Stomach (tissue), 4 donors: ENCODE measurements at regions not wholly inside any gene's neighbourhood (a gene's known extent, or its start where the extent isn't known, plus 50 kb on each side); places are given as distances from the start of the nearest gene placed in this dataset.

Experiments
- CTCF ChIP-seq, 7 experiments: fragments of 450-650 bp in 4 of 7; fragments of 200-600 bp in 3 of 7; sonication (generic) in 3 of 7; IDR thresholded peaks; one replicate each; pipeline ENCODE4 v1.5.1; 2016 to 2019; ENCODE audit warnings: antibody characterized with exemption in 7 of 7, control low read depth in 2 of 7, mild to moderate bottlenecking in 1 of 7
- POLR2A ChIP-seq, 4 donors: fragments of 450-650 bp; IDR thresholded peaks; one replicate each; pipeline ENCODE4 v1.6.1; 2016; ENCODE audit warnings: antibody characterized with exemption in 4 of 4, control low read depth in 2 of 4, mild to moderate bottlenecking in 1 of 4, moderate library complexity in 1 of 4

GRCh38 chr1:208516780-208517179 lies 272.6 kb upstream of the PLXNA2 start:
- TF ChIP-seq CTCF (IDR thresholded peaks at IDR 0.05) (no peak), POLR2A (IDR thresholded peaks at IDR 0.05) (no peak)
